HepG2 (cell line): ENCODE measurements at regions not wholly inside any gene's neighbourhood (a gene's known extent, or its start where the extent isn't known, plus 50 kb on each side); places are given as distances from the start of the nearest gene placed in this dataset.

Experiments used
- ATAC-seq: fragments of 200-7000 bp; cut with Tn5 transposase; 3 replicates; pipeline ENCODE4 v1.9.1; 2020; ENCODE audit warnings: mild to moderate bottlenecking, moderate library complexity
- BruUV-seq: library from RNA; stranded (reverse); fragments of 400-500 nt; replicated peaks from 2 replicates; lab custom pipeline; 2021; lab: Mats Ljungman, UMichigan
- CTCF ChIA-PET: fragments of 300-600 bp; formaldehyde crosslinking; extraction: SDS; loops from one replicate; lab custom pipeline; 2021; ENCODE audit warnings: low total read pairs, inconsistent platforms, low intra/inter-chr PET ratio; lab: Yijun Ruan, JAX
- POLR2A ChIA-PET: fragments of 350-600 bp; sonication (Branson Sonifier 250); formaldehyde crosslinking; loops from one replicate; lab custom pipeline; 2020; ENCODE audit warnings: antibody characterized with exemption, inconsistent platforms; lab: Yijun Ruan, JAX
- DNase-seq: peaks from one replicate; pipeline ENCODE4 v3.0.0-alpha.2; 2015; ENCODE audit warnings: low spot score
- FAIRE-seq: peaks from 3 replicates; lab custom pipeline; 2011; peaks lifted over from hg19 to GRCh38; lab: Jason Lieb, UNC
- H2AFZ ChIP-seq: one replicate; pipeline ENCODE4 v1.6.1; 2011; ENCODE audit warnings: low read length, inconsistent platforms
- H3K27ac ChIP-seq: fragments of 300-600 bp; 3 replicates; pipeline ENCODE4 v1.8.0; 2011; ENCODE audit warnings: mixed run types, mild to moderate bottlenecking, mixed read lengths, low read length, inconsistent platforms; ENCODE audit not compliant: insufficient read depth; ENCODE audit errors: extremely low read length
- H3K27me3 ChIP-seq, 2 experiments: fragments of 200-600 bp in 1 of 2; 2 replicates in 1 of 2; 3 replicates in 1 of 2; pipeline versions ENCODE4 v1.6.0 to v1.8.0; 2011; ENCODE audit warnings: low read length in 2 of 2, mild to moderate bottlenecking in 2 of 2, moderate library complexity in 2 of 2, inconsistent platforms in 1 of 2; ENCODE audit not compliant: insufficient read depth in 2 of 2, control insufficient read depth in 1 of 2
- H3K36me3 ChIP-seq, 2 experiments: fragments of 200-600 bp in 1 of 2; replicated peaks in 1 of 2; 2 replicates in 1 of 2; 3 replicates in 1 of 2; pipeline versions ENCODE4 v1.5.1 to v1.8.0; 2011; ENCODE audit warnings: low read length in 2 of 2, inconsistent platforms in 1 of 2; ENCODE audit not compliant: insufficient read depth in 2 of 2, control insufficient read depth in 1 of 2
- H3K4me1 ChIP-seq: 2 replicates; pipeline ENCODE4 v1.5.1; 2012; ENCODE audit warnings: low read length, inconsistent platforms; ENCODE audit not compliant: insufficient read depth
- H3K4me2 ChIP-seq: 2 replicates; pipeline ENCODE4 v1.6.0; 2011; ENCODE audit warnings: low read depth, low read length, inconsistent platforms
- H3K4me3 ChIP-seq, 3 experiments: fragments of 200-600 bp in 1 of 3; sonication (generic), shearing (Covaris generic) in 1 of 3; replicated peaks in 1 of 3; 2 replicates each; pipeline ENCODE4 v1.5.1; 2011 to 2016; ENCODE audit warnings: low read length in 3 of 3, inconsistent platforms in 2 of 3, low read depth in 2 of 3, mild to moderate bottlenecking in 2 of 3, control low read depth in 1 of 3, mixed read lengths in 1 of 3; ENCODE audit not compliant: insufficient read depth in 1 of 3
- H3K79me2 ChIP-seq: one replicate; pipeline ENCODE4 v1.6.1; 2011; ENCODE audit warnings: low read length, inconsistent platforms; ENCODE audit not compliant: insufficient read depth
- H3K9ac ChIP-seq: 2 replicates; pipeline ENCODE4 v1.6.0; 2011; ENCODE audit warnings: mild to moderate bottlenecking, low read depth, low read length, inconsistent platforms; ENCODE audit not compliant: insufficient read depth
- H3K9me3 ChIP-seq: 2 replicates; pipeline ENCODE4 v1.5.1; 2012; ENCODE audit warnings: mild to moderate bottlenecking, low read length
- H4K20me1 ChIP-seq: 2 replicates; pipeline ENCODE4 v1.6.0; 2011; ENCODE audit warnings: inconsistent platforms, mild to moderate bottlenecking, low read length, moderate library complexity; ENCODE audit not compliant: insufficient read depth
- BRCA1 ChIP-seq: sonication (generic); formaldehyde crosslinking; IDR thresholded peaks from 2 replicates; pipeline ENCODE4 v1.4.0; 2020; ENCODE audit warnings: missing genetic modification reagents
- FOXJ3 ChIP-seq: sonication (generic); formaldehyde crosslinking; IDR thresholded peaks from 2 replicates; pipeline ENCODE4 v1.4.0; 2020; ENCODE audit warnings: missing genetic modification reagents, mild to moderate bottlenecking, borderline replicate concordance
- FOXM1 ChIP-seq: sonication (generic); formaldehyde crosslinking; IDR thresholded peaks from 2 replicates; pipeline ENCODE4 v1.5.0; 2020; ENCODE audit warnings: missing genetic modification reagents
- GPN1 ChIP-seq: sonication (generic); formaldehyde crosslinking; IDR thresholded peaks from 2 replicates; pipeline ENCODE4 v1.5.1; 2020; ENCODE audit warnings: missing genetic modification reagents, borderline replicate concordance
- HES4 ChIP-seq: sonication (generic); formaldehyde crosslinking; IDR thresholded peaks from 2 replicates; pipeline ENCODE4 v1.9.0; 2021; ENCODE audit warnings: mild to moderate bottlenecking, missing genetic modification reagents, borderline replicate concordance
- HHEX ChIP-seq: IDR thresholded peaks from 2 replicates; pipeline ENCODE4 v1.6.1; 2016; ENCODE audit warnings: control low read depth
- HNF4A ChIP-seq: sonication (generic); formaldehyde crosslinking; IDR thresholded peaks from 2 replicates; pipeline ENCODE4 v1.4.0; 2020; ENCODE audit warnings: missing genetic modification reagents
- KLF6 ChIP-seq: IDR thresholded peaks from 2 replicates; pipeline ENCODE4 v1.8.0; 2016; ENCODE audit warnings: missing biosample characterization, missing genetic modification reagents
- MEF2D ChIP-seq: sonication (generic); formaldehyde crosslinking; IDR thresholded peaks from 2 replicates; pipeline ENCODE4 v1.5.1; 2020; ENCODE audit warnings: mild to moderate bottlenecking, missing genetic modification reagents
- MXI1 ChIP-seq: IDR thresholded peaks from 3 replicates; pipeline ENCODE4 v1.6.1; 2012; ENCODE audit warnings: low read depth, low read length, inconsistent platforms, borderline replicate concordance
- MZF1 ChIP-seq: sonication (generic); formaldehyde crosslinking; IDR thresholded peaks from 2 replicates; pipeline ENCODE4 v1.8.1; 2023; ENCODE audit warnings: mild to moderate bottlenecking, missing genetic modification reagents, borderline replicate concordance
- RBAK ChIP-seq: sonication (generic); formaldehyde crosslinking; IDR thresholded peaks from 2 replicates; pipeline ENCODE4 v1.5.1; 2020; ENCODE audit warnings: mild to moderate bottlenecking, missing genetic modification reagents
- SMAD9 ChIP-seq: sonication (generic); formaldehyde crosslinking; IDR thresholded peaks from 2 replicates; pipeline ENCODE4 v1.5.1; 2020; ENCODE audit warnings: mild to moderate bottlenecking, missing genetic modification reagents
- ZBTB37 ChIP-seq: sonication (generic); formaldehyde crosslinking; IDR thresholded peaks from 2 replicates; pipeline ENCODE4 v1.4.0; 2020; ENCODE audit warnings: mild to moderate bottlenecking, missing genetic modification reagents
- ZBTB43 ChIP-seq: sonication (generic); formaldehyde crosslinking; conservative IDR thresholded peaks from 2 replicates; pipeline ENCODE4 v1.4.0; 2020; ENCODE audit warnings: missing genetic modification reagents
- ZFYVE20 ChIP-seq: sonication (generic); formaldehyde crosslinking; IDR thresholded peaks from 2 replicates; pipeline ENCODE4 v1.8.0; 2023; ENCODE audit warnings: low read depth, mild to moderate bottlenecking, moderate library complexity, missing genetic modification reagents, borderline replicate concordance
- ZNF572 ChIP-seq: sonication (generic); formaldehyde crosslinking; IDR thresholded peaks from 2 replicates; pipeline ENCODE4 v1.5.1; 2020; ENCODE audit warnings: mild to moderate bottlenecking, missing genetic modification reagents
- ZNF660 ChIP-seq: sonication (generic); formaldehyde crosslinking; IDR thresholded peaks from 2 replicates; pipeline ENCODE4 v1.5.1; 2020; ENCODE audit warnings: mild to moderate bottlenecking, low read depth, missing genetic modification reagents, borderline replicate concordance
- ZNF800 ChIP-seq: sonication (generic); formaldehyde crosslinking; IDR thresholded peaks from 2 replicates; pipeline ENCODE4 v1.4.0; 2020; ENCODE audit warnings: missing genetic modification reagents
- in situ Hi-C: cut with HindIII; loops from 2 replicates; pipeline ENCODE4 v1.10.0; 2017; ENCODE audit warnings: low pct_unique_long_range_greater_than_20kb; ENCODE audit not compliant: extremely low pct_ligation_motif_present
- intact Hi-C: fragments of 100-400 bp; cut with micrococcal nuclease; formaldehyde crosslinking; loops from one replicate; pipeline ENCODE4 v1.10.0; 2022; ENCODE audit not compliant: unreplicated experiment
- TF ChIP-seq, protein P1 (sequence below): sonication (generic); formaldehyde crosslinking; IDR thresholded peaks from 2 replicates; pipeline ENCODE4 v1.5.0; 2020; ENCODE audit warnings: mild to moderate bottlenecking, missing genetic modification reagents, moderate library complexity

DNA sequence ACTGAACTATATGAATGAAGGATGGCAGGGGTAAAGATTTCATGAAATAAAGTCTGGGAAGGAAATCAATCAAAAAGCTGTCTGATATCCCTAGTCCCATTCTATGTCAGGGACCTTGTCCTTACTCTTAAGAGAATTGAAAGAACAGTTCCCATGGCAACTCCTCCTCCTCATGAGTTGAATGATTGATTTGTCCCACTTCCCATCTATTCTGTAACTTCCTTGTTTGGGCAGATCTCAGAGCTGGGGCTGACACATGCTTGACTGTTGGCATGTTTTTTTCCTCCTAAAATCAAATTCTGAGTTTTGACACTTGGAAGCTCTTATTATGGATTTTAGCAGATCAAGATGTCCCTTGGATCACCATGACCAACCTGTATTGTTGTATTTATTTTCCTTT is 1138.6 kb upstream of the CDH8 start:
- no peaks in the 10 kb centered on the region for H3K79me2 ChIP-seq
- intact Hi-C loops: no loop called here
- DNase-seq (no peak), ATAC-seq (no peak)
- no peak overlapping the region for H3K9ac ChIP-seq
- no peak for TF ChIP-seq HES4 (CRISPR knock-in tag)
- TF ChIP-seq FOXJ3 (CRISPR knock-in tag): no peak
- TF ChIP-seq ZNF800: no peak
- no peak for TF ChIP-seq GPN1 (CRISPR knock-in tag)
- TF ChIP-seq KLF6 (CRISPR knock-in tag): no peak
- TF ChIP-seq MZF1: no peak
- TF ChIP-seq HNF4A (CRISPR knock-in tag): no peak
- no peak for TF ChIP-seq ZFYVE20 (CRISPR knock-in tag)
- TF ChIP-seq RBAK (CRISPR knock-in tag): no peak
- no peak for TF ChIP-seq SMAD9 (CRISPR knock-in tag)
- no peak for TF ChIP-seq HHEX (CRISPR knock-in tag)
- TF ChIP-seq, protein P1, sequence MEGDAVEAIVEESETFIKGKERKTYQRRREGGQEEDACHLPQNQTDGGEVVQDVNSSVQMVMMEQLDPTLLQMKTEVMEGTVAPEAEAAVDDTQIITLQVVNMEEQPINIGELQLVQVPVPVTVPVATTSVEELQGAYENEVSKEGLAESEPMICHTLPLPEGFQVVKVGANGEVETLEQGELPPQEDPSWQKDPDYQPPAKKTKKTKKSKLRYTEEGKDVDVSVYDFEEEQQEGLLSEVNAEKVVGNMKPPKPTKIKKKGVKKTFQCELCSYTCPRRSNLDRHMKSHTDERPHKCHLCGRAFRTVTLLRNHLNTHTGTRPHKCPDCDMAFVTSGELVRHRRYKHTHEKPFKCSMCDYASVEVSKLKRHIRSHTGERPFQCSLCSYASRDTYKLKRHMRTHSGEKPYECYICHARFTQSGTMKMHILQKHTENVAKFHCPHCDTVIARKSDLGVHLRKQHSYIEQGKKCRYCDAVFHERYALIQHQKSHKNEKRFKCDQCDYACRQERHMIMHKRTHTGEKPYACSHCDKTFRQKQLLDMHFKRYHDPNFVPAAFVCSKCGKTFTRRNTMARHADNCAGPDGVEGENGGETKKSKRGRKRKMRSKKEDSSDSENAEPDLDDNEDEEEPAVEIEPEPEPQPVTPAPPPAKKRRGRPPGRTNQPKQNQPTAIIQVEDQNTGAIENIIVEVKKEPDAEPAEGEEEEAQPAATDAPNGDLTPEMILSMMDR (CRISPR knock-in tag): no peak
- no peak for TF ChIP-seq BRCA1 (CRISPR knock-in tag)
- no peak for TF ChIP-seq FOXM1
- TF ChIP-seq MXI1: no peak
- TF ChIP-seq MEF2D: no peak
- TF ChIP-seq ZBTB43: no peak
- TF ChIP-seq ZNF660: no peak
- no peak for TF ChIP-seq ZBTB37
- no peak for TF ChIP-seq ZNF572 (CRISPR knock-in tag)
- TF ChIP-seq, all 625 proteins: peak for 0
- H3K4me2 ChIP-seq: no peak overlapping the region
- FAIRE-seq: no peak
- no peaks in the 10 kb centered on the region for H4K20me1 ChIP-seq
- no peak overlapping the region for H3K4me3 ChIP-seq
- H2AFZ ChIP-seq: no peak overlapping the region
- in situ Hi-C loops: no loop called here
- CTCF ChIA-PET: no interaction called here
- no TSS peak for BruUV-seq
- no peaks in the 10 kb centered on the region for H3K27me3 ChIP-seq
- H3K36me3 ChIP-seq: no peaks in the 10 kb centered on the region
- H3K27ac ChIP-seq: no peak overlapping the region
- no peaks in the 10 kb centered on the region for H3K4me1 ChIP-seq
- POLR2A ChIA-PET: no interaction called here
- H3K9me3 ChIP-seq: peaks cover 83% of the 10 kb centered on the region
